ENCODE measurements at regions not wholly inside any gene's neighbourhood (a gene's known extent, or its start where the extent isn't known, plus 50 kb on each side); places are given as distances from the start of the nearest gene placed in this dataset.

- TF ChIP-seq YY1 (IDR thresholded peaks at IDR 0.05; ENCODE audit: insufficient read depth, insufficient read length), result no peak
- no peak for TF ChIP-seq ZNF274 (IDR thresholded peaks at IDR 0.05; ENCODE audit: low read depth, low read length)
These were observed 510.3 kb upstream of the LINC00305 start for GRCh38 chr18:64659196-64659595.
